ENCODE measurements at regions not wholly inside any gene's neighbourhood (a gene's known extent, or its start where the extent isn't known, plus 50 kb on each side); places are given as distances from the start of the nearest gene placed in this dataset.

GRCh38 chr15:87500240-87500639 lies 756.3 kb downstream of the NTRK3 start:
- TF ChIP-seq EZH2 (IDR thresholded peaks at IDR 0.05) = no peak
- no peak for TF ChIP-seq CTCF (IDR thresholded peaks at IDR 0.05 in 2 of 3, conservative IDR thresholded peaks at IDR 0.05 in 1 of 3; ENCODE audit: borderline replicate concordance in 1 of 3, insufficient read depth in 1 of 3, low read depth in 2 of 3, low read length in 2 of 3)
- no peak for TF ChIP-seq REST (IDR thresholded peaks at IDR 0.05; ENCODE audit: low read depth)
- TF ChIP-seq POLR2A (IDR thresholded peaks at IDR 0.05; ENCODE audit: borderline replicate concordance, extremely low read depth, insufficient read depth, insufficient read length) = no peak
- TF ChIP-seq CEBPB (IDR thresholded peaks at IDR 0.05; ENCODE audit: low read depth) = no peak
- TF ChIP-seq YY1 (IDR thresholded peaks at IDR 0.05; ENCODE audit: extremely low read depth, insufficient replicate concordance, low read depth, low read length) = no peak
- no peak for TF ChIP-seq MAX (IDR thresholded peaks at IDR 0.05)
- no peak for TF ChIP-seq EZH2phosphoT487 (IDR thresholded peaks at IDR 0.05; ENCODE audit: borderline replicate concordance)
- TF ChIP-seq TCF7L2 (IDR thresholded peaks at IDR 0.05; ENCODE audit: borderline replicate concordance, extremely low read depth, insufficient read depth, insufficient read length) = no peak
- no peak for TF ChIP-seq SIN3A (IDR thresholded peaks at IDR 0.05; ENCODE audit: low read depth)
- TF ChIP-seq ZNF274 (IDR thresholded peaks at IDR 0.05; ENCODE audit: low read depth, low read length) = no peak
- TF ChIP-seq CBX3 (IDR thresholded peaks at IDR 0.05; ENCODE audit: low read depth) = no peak
